ENCODE measurements at regions not wholly inside any gene's neighbourhood (a gene's known extent, or its start where the extent isn't known, plus 50 kb on each side); places are given as distances from the start of the nearest gene placed in this dataset.

GRCh38 chr1:37108596-37109188 is 74.4 kb upstream of the GRIK3 start:
- Histone ChIP-seq H3K27me3 (peaks cover 4% of the 10 kb centered on the region), H3K4me3 (no peak overlapping the region), H3K9me3 (replicated peaks in 1 of 3) (no peaks in the 10 kb centered on the region), H3K27ac (no peak overlapping the region), H3K4me1 (replicated peaks in 1 of 2) (no peaks in the 10 kb centered on the region), H3K36me3 (replicated peaks in 1 of 2) (no peaks in the 10 kb centered on the region)
- TF ChIP-seq POLR2A (IDR thresholded peaks at IDR 0.05): no peak
- no peak for TF ChIP-seq CTCF (IDR thresholded peaks at IDR 0.05)
- DNase-seq: no peak
- WGBS, 4 donors: 72 to 85% (median 77%) methylated on average over 7 to 9 of the region's 9 CpGs
- intact Hi-C loops (cut with DNase I): no loop called here

- Histone ChIP-seq H3K27me3 (peaks cover 4% of the 10 kb centered on the region), H3K36me3 (replicated peaks in 1 of 2) (no peaks in the 10 kb centered on the region), H3K4me3 (no peak overlapping the region), H3K4me1 (replicated peaks in 1 of 2) (no peaks in the 10 kb centered on the region), H3K27ac (no peak overlapping the region), H3K9me3 (replicated peaks in 1 of 3) (no peaks in the 10 kb centered on the region)
- DNase-seq: no peak
- intact Hi-C loops (cut with DNase I): no loop called here
- TF ChIP-seq CTCF (IDR thresholded peaks at IDR 0.05): no peak
- TF ChIP-seq POLR2A (IDR thresholded peaks at IDR 0.05): no peak
- WGBS, 4 donors: 9 to 70% (median 41%) methylated on average over 1 of the region's 1 CpG
These were observed 78.1 kb upstream of the GRIK3 start for GRCh38 chr1:37112430-37112829.

- Histone ChIP-seq H3K4me1 (replicated peaks in 1 of 2) (no peaks in the 10 kb centered on the region), H3K27me3 (peaks cover 4% of the 10 kb centered on the region), H3K4me3 (no peak overlapping the region), H3K36me3 (replicated peaks in 1 of 2) (no peaks in the 10 kb centered on the region), H3K9me3 (replicated peaks in 1 of 3) (no peaks in the 10 kb centered on the region), H3K27ac (no peak overlapping the region)
- intact Hi-C loops (cut with DNase I): no loop called here
- WGBS, 4 donors: 68 to 79% (median 72%) methylated on average over 6 of the region's 6 CpGs
- TF ChIP-seq POLR2A (IDR thresholded peaks at IDR 0.05) (no peak), CTCF (IDR thresholded peaks at IDR 0.05) (no peak)
- DNase-seq: no peak
These were observed 79.1 kb upstream of the GRIK3 start for GRCh38 chr1:37113285-37113997.

- Histone ChIP-seq H3K27ac (no peak overlapping the region), H3K27me3 (no peaks in the 10 kb centered on the region), H3K36me3 (replicated peaks in 1 of 2) (no peaks in the 10 kb centered on the region), H3K4me3 (no peak overlapping the region), H3K9me3 (replicated peaks in 1 of 3) (peaks cover 0 to 4% (median 0%) of the 10 kb centered on the region in 3 donors), H3K4me1 (replicated peaks in 1 of 2) (no peaks in the 10 kb centered on the region)
- no peak for DNase-seq
- WGBS, 4 donors: 29 to 56% (median 35%) methylated on average over 1 of the region's 1 CpG
- TF ChIP-seq CTCF (IDR thresholded peaks at IDR 0.05) (no peak), POLR2A (IDR thresholded peaks at IDR 0.05) (no peak)
- intact Hi-C loops (cut with DNase I): no loop called here
These were observed 84.5 kb upstream of the GRIK3 start for GRCh38 chr1:37118790-37119189.
